ENCODE measurements at regions not wholly inside any gene's neighbourhood (a gene's known extent, or its start where the extent isn't known, plus 50 kb on each side); places are given as distances from the start of the nearest gene placed in this dataset.
"Not testable (repeated sequence)": the region's sequence is repeated elsewhere in the genome, so short reads cannot be mapped to it uniquely, and the experiment has no call there.

DNA sequence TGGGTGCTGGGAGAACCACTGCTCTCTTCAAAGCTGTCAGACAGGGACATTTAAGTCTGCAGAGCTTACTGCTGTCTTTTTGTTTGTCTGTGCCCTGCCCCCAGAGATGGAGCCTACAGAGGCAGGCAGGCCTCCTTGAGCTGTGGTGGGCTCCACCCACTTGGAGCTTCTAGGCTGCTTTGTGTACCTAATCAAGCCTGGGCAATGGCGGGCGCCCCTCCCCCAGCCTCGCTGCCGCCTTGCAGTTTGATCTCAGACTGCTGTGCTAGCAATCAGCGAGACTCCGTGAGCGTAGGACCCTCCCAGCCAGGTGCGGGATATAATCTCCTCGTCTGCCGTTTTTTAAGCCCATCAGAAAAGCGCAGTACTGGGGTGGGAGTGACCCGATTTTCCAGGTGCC, 125.6 kb upstream of the LRATD1 start:
- ATAC-seq; DNase-seq; intact Hi-C loops (cut with micrococcal nuclease): not testable (repeated sequence)

- intact Hi-C loops (cut with micrococcal nuclease) = no loop called here
Measured at GRCh38 chr2:14511541-14511940, 121.0 kb upstream of the LRATD1 start.

GRCh38 chr2:14513903-14514302, 118.6 kb upstream of the LRATD1 start:
- intact Hi-C loops (cut with micrococcal nuclease) = no loop called here
- ATAC-seq (no peak), DNase-seq (no peak)

More at GRCh38 chr2:14511541-14511940, 121.0 kb upstream of the LRATD1 start:
- ATAC-seq (no peak), DNase-seq (no peak)

- DNase-seq (no peak), ATAC-seq (no peak)
- intact Hi-C loops (cut with micrococcal nuclease) = no loop called here
Measured at GRCh38 chr2:14516844-14517243, 115.7 kb upstream of the LRATD1 start.

DNA sequence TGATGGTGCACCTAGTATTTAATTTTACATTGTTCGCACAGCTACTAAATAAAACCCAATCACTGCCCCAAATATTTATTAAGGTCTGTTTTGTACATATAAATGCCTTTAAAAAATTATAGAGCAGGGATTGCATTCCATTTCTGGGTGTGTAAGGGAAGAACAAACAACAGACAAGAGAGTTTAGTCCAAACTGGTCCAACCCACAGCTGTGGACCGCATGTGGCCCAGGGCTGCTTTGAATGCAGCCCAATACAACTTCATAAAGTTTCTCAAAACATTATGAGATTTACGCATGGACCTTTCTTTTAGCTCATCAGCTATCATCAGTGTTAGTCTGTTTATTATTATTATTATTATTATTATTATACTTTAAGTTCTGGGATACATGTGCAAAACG, 114.8 kb upstream of the LRATD1 start:
- intact Hi-C loops (cut with micrococcal nuclease) = no loop called here
- no peak for ATAC-seq
- DNase-seq = no peak

- intact Hi-C loops (cut with micrococcal nuclease) = no loop called here
- DNase-seq (no peak), ATAC-seq (no peak)
Measured at GRCh38 chr2:14520385-14520945, 112.1 kb upstream of the LRATD1 start.

GRCh38 chr2:14524041-14524802, 108.3 kb upstream of the LRATD1 start:
- no peak for ATAC-seq
- no peak for DNase-seq
- intact Hi-C loops (cut with micrococcal nuclease) = no loop called here

GRCh38 chr2:14524803-14525080, 107.8 kb upstream of the LRATD1 start:
- DNase-seq (no peak), ATAC-seq (no peak)
- intact Hi-C loops (cut with micrococcal nuclease) = no loop called here

- intact Hi-C loops (cut with micrococcal nuclease) = no loop called here
- ATAC-seq (no peak), DNase-seq (no peak)
Measured at GRCh38 chr2:14530506-14530905, 102.0 kb upstream of the LRATD1 start.

DNA sequence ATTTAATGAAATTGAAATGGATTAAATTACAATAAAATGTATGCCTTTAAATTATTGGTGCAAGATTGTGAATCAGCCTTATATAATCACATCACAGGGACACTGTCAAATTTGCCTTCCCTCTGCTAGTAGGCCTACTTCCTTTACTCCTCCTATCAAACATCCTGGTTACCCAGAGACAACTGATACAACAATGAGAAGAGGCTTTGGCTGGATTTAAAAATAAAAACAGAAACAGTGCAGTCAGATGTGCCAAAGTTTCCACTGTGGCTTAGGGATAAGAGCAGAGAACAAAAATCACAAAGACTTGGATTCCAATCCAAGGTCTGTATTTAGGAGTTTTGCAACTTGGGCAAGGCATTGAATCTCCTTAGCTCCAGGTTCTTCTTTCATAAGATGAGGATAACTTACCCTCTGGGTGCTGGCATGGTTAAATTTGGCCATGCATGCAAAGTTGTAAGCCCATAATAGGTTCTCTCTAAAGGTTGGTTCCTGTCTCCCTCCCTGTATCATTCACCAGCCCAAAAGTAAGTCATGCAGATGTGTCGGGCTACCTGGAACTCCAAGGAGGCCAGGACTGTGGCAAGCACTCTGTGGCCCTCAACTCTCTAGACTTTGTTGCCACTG, 99.3 kb upstream of the LRATD1 start:
- ATAC-seq (peak; percentile 88), DNase-seq (no peak)
- intact Hi-C loops (cut with micrococcal nuclease) = no loop called here

- no peak for ATAC-seq
- intact Hi-C loops (cut with micrococcal nuclease) = no loop called here
- no peak for DNase-seq
Measured at GRCh38 chr2:14535156-14535555, 97.4 kb upstream of the LRATD1 start.

DNA sequence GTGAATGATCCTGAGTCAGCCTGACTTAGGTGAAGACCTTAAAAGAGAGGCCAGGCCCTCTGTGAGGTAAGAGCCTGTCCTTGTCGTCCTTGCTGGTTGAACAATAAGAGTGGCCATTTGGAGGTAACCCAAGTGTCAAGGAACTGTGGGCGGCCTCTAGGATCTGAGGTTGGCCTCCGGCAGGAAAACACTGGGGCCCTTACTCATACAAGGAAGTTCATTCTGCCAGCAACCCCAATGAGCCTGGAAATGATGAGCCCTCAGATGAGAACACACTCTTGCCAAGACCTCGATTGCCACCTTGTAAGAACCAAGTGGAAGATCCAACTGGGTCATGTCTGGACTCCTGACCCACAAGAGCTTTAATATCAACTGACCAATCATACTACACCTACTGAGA, 95.5 kb upstream of the LRATD1 start:
- ATAC-seq (no peak), DNase-seq (no peak)
- intact Hi-C loops (cut with micrococcal nuclease) = no loop called here

GRCh38 chr2:14540015-14540414, 92.5 kb upstream of the LRATD1 start:
- ATAC-seq (no peak), DNase-seq (no peak)
- intact Hi-C loops (cut with micrococcal nuclease) = no loop called here

- ATAC-seq (no peak), DNase-seq (no peak)
- intact Hi-C loops (cut with micrococcal nuclease) = no loop called here
Measured at GRCh38 chr2:14543284-14543683, 89.2 kb upstream of the LRATD1 start.

DNA sequence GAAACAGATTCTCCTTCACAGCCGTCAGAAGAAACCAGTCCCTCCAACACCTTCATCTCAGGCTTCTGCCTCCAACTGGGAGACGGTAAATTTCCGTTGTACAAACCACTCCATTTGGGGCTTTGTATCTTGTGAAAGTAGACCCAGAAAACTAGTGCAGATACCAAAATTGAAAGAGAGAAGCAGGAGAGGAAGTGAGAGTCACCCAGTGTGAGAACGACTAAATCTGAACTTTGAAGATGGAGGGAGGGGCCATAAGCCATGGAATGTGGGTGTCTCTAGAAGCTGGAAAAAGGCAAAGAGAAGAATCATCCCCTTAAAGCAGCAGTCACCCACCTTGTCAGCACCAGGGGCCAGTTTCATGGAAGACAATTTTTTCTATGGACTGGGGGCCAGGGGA, 88.3 kb upstream of the LRATD1 start:
- intact Hi-C loops (cut with micrococcal nuclease) = no loop called here

DNA sequence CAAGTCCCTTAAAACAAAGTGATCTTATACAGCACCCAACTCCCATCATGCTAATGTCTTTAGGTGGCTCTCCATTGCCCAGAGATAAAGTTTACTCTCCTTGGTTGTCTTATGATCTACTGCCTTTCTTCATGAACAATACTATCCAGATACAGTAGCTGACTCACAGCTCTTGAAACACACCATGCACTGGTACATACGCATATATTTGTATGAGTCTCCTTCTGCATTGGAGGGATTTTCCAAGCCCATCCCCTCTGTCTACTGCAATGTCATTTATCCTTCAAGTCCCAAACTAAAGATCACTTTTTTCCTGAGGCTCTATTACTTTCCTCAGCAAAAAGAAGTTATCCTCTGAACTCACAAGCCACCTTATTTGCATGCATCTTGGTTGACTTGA, 84.7 kb upstream of the LRATD1 start:
- intact Hi-C loops (cut with micrococcal nuclease) = no loop called here
- ATAC-seq = no peak

More for the DNA sequence above, 88.3 kb upstream of the LRATD1 start:
- DNase-seq (no peak), ATAC-seq (no peak)

DNA sequence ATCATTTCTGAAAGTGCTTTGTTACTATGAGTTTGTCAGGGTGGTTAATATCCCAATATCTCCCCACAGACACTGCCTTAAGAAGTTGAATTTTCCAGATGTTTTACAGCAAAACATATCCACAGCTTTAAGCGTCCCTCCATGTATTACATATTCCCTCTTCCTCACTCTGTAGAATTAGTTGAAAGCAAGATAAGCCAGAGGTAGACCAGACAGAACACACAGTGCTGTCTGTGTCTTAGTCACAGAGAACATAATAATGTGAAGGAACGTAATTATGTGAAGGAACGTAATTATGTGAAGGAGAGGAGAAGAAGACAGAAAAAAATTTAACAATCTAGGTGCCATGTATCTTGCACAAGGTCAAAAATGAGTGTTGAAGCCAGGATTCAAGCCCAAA, 81.9 kb upstream of the LRATD1 start:
- intact Hi-C loops (cut with micrococcal nuclease) = no loop called here
- ATAC-seq = peak; percentile 38

More for the DNA sequence above, 84.7 kb upstream of the LRATD1 start:
- no peak for DNase-seq

DNA sequence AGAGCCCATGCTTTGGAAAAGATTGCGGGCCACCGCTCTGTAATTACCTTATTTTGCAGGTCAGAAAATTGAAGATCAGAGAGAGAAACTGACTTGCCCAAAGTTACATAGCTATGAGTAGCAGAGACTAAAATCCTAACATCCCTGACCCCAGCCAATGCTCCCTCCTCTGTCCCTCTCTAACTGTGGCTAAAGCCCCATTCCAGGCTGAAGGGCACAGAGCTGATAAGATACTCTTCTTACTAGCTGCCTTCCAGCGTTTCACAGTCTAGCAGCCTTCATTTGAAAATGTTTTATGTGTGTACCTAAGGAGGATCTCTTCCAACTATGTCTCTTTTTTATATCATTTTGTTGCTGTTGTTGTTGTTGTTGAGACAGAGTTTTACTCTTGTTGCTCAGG, 81.4 kb upstream of the LRATD1 start:
- DNase-seq (no peak), ATAC-seq (peak; percentile 73)
- intact Hi-C loops (cut with micrococcal nuclease) = no loop called here

More for the DNA sequence above, 81.9 kb upstream of the LRATD1 start:
- DNase-seq = no peak

DNA sequence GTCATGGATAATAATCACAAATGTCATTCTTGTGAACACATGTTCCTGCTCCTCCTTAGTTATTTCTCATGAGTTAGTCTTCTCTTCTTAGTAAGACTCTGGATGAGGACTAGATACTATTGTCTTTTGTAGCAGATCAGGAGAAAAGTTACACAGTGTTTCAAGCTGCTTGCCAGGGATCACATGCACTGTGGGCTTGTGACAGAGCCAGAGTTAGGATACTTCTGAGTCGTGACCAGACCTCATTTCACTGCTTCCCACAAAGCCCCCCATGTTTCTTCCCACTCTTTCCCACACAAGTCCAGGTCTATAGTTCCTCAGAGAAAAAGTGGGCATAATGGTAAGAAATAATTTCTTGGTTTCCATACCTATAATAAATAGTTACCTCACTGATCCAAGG, 80.2 kb upstream of the LRATD1 start:
- intact Hi-C loops (cut with micrococcal nuclease) = no loop called here
- DNase-seq = no peak
- ATAC-seq = no peak

DNA sequence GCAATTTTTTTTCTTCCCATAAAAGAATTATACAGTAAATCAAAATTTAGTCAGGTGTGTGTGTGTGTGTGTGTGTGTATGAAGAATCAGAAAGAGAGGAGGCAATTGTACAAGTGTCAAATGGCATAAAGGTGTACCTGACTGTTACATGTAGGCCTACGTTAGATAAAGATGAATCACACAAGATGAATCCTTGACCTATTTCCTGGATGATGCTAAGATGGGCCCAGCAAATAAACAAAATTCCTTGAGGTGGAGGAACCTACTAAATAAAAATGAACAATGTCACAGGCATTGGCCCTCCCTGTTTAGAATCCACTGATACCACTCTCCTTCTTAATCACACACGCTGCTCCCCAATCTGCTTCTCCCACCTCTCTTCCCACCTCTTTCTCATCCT, 79.7 kb upstream of the LRATD1 start:
- no peak for ATAC-seq
- no peak for DNase-seq
- intact Hi-C loops (cut with micrococcal nuclease) = no loop called here
